Fibroblast of skin of back (primary cell): ENCODE measurements at regions not wholly inside any gene's neighbourhood (a gene's known extent, or its start where the extent isn't known, plus 50 kb on each side); places are given as distances from the start of the nearest gene placed in this dataset.

ENCODE experiments used
- DNase-seq: peaks from one replicate; pipeline ENCODE4 v3.0.0-alpha.2; 2013

DNA sequence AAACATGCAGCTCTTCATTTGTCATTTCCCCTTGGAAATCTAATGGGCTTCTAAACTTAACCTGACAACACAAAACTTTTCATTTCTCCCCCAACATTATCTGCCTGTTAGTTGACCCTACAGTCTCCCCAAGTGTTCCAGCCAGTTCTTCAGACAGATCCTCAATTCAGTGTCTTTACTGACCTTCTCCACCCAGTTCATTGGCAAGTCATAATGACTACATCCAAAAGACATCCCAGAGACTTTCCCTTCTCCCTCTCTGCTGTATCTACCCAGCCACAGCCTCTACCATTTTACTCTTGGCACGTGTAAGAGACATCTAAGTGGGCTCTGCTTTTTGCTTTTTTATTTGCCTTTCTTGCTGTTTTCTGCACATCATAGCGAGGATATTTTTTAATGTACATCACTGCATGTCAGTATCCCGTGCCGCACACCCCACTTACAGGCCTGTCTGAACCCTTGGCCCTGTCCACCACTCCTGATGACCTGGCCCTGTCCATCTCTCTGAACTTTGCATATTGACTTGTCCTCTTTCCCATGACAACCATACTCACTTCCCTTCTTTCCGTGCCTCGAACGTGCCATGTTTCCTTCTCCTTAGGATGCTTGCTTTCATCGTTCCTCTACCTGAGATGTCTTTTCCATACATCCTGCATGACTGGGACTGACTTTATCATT is 391.9 kb downstream of the IRS2 start:
- no peak for DNase-seq

DNA sequence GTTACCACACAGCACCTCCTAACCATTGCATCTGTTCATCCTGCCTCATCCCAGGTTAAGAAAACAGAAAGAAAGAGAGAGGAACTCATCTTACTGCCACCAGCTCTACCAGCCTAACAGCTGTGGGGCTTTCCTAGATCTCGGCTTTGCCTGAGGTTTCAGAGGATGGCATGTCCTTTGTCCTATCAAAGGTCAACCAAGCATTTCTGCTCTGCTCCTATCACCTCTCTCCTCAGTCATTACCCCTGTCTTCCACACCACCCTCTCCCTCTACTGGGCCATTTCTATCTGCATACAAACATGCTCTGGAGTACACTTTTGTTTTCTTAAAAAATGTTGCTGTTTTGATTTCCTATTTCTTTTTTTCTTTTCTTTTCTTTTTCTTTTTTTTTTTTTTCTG is 393.3 kb downstream of the IRS2 start:
- no peak for DNase-seq

DNA sequence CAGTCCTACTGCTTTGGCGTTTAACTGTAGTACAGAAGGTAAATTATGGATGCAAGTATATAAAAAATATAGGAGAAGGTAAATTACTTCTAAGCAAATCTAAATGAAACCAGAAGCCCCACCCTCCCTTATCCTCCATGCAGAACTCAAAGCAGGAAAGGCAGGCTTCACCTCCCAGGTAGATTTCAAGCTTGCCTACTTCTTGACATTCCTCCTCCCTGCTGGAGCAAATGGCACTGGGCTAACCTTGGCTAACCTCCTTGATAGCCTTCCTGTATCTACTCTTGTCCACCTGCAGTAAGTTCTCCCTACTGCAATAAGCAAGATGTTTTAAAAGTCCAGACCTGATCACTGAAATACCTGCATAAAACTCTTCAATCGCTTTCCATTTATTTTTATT is 396.0 kb downstream of the IRS2 start:
- DNase-seq, result no peak

DNA sequence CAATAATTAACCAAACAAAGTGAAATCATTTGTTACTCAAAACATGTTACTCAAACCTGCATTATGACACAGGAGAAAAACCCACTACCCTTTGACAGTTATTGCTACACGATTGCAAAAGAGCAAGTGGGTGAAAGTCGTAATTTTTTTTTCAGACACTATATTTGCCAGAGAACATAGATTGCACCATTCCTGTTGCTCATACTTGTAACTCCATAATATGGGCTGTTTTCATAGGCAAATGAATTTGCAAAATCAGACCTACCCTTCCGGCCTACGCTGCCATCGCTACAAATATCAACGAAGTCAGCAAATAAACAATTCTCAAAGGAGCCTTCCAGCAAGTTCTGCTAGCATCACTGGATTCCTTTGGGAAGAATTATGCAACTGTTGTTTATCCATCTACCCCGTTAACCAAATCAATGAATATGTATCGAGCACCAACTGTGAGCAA is 396.5 kb downstream of the IRS2 start:
- DNase-seq, result no peak

DNA sequence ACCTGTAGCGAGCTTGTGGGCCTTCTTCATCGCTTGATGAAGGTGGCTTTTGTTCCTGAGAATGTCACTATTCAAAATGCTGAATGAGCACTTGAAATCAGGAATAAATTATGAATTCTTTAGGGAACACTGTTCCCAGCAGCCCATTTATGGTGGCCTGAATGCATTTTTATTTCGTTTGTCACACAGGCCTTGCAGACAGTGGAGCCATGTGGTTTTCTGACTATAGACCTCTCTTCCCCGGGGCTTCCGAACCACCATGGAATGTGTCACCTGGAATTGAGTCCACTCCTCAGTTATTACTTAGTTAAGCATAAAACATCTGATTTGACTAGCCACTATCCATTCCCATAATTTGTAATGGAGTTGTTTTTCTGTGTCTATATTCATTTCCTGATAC is 396.9 kb downstream of the IRS2 start:
- peak; percentile 79 for DNase-seq

DNA sequence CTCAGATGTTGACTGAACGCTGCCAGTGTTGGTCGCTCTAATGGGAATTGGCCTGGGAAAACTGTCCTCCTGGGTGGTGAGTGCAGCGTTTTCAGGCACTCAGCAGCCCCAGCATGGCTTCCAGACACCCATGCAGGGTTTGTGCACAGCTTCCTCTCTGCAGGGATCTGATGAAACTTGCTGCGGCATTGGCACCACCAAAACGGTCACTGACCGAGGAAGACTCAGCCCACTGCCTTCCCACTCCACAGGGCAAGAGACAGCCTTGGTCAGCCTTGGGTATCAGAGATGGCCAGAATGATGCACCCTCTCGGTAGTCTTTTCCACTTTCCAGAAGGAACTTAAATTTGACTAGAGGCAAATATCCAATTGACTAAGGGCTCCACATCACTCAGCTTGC is 398.9 kb downstream of the IRS2 start:
- DNase-seq, result no peak

DNA sequence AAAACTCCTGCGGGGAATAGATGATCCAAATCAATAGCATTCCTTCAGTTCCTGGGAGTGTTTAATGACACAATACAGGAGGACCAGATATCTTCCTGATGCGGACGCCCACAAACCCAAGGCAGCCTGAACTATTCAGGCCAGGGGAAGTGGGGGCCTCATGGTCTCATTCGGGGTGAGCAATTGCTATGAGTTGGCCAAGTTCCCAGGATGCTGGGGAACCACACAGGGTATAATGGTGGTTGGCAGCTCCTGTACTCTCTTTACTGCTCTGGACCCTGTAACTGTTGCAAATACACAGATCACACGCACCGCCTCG is 401.2 kb downstream of the IRS2 start:
- DNase-seq, result peak; percentile 48

DNA sequence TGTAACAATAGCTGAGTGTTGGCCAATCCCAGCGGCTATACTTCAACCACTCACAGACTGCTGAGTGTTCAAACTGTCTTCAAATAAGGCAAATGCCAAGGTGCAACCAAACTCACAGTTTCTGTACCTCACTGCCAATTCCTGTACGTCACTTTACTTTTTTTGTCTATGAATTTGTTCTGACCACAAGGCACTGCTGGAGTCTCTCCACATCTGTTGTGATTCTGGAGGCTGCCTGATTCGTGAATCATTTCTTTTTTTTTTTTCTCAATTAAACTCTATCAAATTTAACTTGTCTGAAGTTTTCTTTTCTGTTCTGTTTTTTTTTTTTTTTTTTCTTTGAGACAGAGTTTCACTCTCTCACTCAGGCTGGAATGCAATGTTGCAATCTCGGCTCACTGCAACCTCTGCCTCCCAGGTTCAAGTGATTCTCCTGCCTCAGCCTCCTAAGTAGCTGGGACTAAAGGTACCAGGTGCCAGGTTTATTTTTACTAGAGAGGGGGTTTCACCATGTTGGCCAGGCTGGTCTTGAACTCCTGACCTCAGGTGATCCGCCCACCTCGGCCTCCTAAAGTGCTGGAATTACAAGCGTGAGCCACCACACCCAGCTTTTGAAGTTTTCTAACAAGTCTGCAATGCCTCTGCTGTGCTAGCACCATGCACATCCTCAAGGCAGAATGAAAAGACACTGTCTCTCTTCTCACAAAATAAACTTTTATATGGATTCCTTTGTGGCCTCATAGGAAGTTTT is 401.7 kb downstream of the IRS2 start:
- peak; percentile 93 for DNase-seq

DNA sequence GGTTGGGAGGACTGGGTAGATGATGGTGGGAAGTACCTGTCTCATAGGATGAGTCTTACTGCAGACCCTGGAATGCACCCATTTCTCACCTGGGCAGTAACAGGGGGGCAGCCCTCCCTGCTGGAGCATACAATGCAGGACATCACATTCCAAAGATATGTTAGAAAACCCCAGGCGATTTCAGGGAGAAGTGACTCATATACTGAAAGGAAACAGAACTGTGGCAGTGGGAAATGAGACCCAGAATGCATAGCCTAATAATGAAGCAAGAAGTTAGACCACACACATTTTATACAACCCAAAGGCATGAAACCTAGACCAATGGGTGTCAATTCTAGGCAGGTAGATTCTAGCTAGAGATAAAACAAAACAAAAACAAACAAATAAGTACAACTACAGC is 402.7 kb downstream of the IRS2 start:
- peak; percentile 89 for DNase-seq

DNA sequence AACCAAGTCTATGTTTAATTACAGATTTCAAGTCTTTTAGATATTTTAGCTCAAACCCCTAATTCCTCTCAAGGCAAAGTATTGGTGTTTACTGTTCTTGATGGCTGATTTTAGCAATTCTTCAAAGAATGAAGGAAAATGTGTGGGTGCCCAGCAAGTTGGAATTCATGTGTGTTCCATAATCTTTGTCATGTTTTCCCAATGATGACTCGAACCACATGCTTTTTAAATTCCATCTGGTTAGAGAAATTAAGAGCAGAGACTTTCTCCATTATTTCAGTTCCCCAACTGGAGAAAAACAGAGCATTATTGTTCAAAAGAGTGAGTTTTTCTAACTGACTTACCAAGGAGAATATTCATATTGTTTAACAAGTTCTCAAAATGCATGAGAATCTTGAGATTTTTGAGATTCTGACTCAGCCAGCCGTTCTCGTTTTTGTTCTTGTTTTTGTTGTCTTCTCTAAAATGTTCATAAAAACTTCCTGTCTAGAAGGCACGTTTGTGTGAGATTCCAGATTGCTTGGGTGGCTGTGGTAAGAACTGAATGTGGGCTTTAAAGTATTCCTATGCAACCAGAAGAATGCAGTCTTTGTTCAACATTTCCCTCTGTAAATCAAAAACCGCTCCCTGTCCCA is 404.7 kb downstream of the IRS2 start:
- peak; percentile 89 for DNase-seq

DNA sequence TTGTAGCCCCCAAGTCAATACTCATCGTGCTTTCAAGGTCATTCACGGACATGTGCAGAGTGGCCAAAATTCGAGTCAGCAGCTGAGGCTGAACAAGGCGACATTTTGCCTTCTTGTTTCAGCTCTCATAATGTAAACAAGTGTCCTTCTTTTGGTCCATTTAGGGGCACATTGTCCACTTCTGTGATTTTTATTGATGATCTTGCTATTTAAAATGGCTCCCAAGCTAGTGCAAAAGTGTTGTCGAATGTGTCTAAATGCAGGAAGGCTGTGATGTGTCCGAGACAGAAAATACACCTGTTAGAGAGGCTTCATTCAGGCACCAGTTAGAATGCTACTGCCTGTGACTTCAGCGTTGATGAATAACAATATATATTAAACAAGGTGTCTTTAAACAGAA is 405.9 kb downstream of the IRS2 start:
- no peak for DNase-seq

DNA sequence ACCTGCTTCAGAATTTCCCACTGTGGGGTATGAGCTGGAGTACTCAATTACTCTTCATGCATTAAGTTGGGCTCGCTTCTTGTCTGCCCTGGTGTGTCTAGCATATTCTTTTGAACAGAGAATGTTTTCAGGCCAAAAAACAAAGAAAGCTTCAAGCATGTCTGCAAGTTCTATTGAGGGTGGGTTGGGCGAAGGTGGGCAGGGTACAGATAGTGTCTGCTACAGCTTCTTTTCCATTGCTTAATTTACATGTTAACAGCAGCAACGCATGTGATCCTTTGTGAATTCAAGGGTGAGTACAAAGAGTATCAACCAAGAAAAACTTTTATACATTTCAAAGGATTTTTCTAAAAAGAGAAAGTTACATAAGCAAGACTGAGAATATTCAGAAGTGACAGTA is 406.5 kb downstream of the IRS2 start:
- DNase-seq, result no peak

DNA sequence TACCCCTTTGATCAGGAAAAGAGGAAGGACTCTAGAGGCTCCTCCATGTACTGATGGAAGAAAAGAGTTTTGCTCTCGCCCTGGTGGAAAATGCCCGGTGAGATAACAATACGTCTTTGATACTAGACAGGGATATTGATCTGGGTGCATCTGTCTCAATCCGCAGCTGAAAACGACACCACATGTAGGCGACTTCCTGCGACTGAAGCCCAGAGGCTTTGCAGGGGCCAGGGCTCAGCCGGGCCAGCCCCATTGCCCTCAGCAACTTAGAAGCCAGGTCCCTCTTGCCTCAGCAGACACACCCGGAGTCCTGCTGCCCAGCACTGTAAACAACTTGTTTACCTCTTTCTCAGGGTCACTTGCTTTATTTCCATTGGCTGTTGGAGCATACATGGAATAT is 409.4 kb downstream of the IRS2 start:
- no peak for DNase-seq

DNA sequence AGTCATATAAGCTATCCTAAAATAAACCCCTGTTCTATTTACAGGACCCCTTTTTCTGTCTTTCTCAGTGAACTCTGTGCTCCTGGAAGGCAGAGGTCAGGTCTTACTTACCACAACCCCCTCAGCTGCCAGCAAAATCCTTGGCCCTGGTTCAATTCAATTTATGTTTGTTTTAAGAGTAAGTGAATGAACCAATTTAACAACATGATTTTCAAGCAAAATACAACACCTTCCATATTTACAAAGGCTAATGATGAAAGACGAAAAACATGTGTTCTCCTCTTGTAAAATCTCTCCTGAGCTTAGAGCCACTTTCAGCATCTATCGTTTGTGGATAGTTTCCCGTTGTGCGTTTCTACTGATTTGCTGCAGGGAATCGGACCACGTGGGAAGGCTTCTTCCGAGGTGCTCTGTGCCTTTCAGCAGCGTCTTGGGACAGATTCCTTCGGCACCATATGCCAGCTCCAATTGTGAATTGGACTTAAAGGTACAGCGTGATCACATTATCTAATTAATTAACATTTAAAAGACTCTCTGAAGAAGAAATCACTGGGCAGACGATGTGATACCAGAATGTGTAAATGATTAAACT is 411.7 kb downstream of the IRS2 start:
- no peak for DNase-seq

DNA sequence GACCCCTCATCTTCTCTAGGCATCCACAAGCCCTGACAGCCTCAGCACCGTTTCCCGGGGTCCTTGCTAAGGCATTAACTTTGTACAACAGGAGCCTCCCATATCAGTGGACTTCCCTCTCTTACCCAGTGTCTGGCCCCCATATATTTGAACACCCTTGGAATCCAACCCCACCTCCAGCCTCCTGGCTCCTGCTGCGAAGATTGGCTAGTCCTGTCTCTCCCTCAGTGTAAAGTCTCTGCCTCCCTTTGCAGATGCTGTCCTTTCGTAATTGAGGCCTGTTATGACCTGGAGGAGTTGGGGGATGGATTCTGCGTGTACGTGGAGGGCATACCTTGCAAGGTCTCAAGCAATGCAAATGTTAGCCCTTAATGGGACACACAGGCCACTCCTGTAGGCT is 413.7 kb downstream of the IRS2 start:
- no peak for DNase-seq

DNA sequence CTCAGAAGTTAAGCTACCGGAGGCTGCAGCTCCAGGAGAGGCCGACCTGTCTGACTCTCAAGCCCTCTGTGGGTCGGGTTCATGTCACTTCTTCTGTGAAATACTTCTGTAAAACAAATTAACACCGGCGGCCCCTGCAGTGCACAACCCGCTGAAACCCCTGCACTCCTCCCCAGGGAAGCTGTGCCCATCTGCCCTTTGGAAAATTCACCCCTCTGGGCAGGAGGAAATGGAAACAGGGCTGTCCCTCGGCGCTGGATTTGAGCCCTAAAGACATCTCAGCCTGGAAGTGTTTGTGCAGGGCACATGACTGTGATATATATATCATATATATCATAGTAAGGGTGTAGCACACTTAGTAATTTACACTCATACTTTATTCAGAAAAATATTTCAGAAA is 415.3 kb downstream of the IRS2 start:
- DNase-seq, result no peak

DNA sequence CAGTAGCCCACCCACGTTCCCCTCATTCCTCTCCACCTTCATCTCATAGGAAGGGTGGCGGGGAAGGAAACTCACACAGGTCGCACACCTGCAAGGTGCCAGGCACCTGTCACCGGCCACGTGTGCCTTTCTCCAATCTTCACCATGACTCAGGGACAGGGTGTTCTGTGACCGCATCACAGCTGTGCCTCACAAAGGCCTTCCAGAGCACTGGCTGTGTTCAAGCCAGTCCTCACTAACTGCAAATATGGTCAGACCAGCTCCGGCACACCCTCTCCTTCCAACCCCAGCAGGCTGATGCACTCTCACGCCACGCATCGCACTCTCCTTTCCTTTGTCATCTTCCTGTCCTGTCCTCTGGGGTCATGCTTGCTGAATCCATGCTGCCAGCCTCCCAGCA is 415.9 kb downstream of the IRS2 start:
- DNase-seq, result no peak

DNA sequence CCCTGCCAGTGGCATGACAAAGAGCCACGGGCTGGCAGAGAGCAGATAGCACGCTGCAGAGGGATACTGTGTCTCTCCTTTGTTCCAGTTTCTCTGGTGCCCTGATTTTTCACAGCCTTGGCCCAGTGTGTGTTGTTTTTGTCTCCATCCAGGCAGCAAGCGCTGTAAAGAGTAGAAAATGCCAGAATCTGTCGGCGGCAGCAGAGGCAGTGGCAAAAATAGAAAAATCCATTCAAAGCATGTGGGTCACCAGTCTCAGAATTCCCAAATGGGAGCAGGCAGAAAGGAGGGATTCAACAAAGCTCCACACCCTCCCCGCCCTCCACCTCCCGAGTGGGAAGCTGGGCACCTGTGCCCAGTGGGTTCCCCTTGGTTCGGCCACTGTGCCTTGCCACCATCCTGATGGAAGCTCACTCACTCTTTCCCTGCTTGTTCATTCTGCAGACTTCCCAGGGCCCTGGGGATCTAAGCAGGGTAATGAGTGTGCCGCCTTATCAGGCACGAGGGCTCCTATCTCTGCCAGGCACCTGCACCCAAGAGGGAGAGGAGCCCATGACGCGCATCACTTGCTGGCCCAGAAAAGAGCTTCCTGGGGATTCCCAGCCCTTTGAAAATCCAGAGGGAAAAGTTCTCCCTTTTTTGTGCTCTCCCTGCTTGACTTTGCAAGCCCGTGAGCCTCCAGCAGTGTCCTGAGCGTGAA is 416.9 kb downstream of the IRS2 start:
- DNase-seq, result no peak

DNA sequence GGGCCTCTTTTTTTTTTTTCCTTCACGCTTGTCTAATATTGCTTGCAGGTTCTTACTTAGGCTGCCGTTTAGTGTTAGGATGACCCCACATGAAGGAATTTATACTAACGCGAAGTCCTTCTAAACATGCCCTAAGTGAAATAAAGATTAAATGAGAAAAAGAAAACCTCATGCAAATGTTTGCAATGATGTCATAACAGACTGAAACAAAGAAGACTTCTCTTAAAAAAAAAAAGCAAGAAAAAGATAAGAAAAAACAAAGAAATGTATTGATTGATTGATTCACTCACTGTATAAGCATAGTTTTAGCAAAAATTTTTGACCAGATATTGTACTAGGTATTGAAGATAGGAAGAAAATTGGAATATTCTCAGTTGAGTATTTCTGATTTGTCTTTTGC is 418.2 kb downstream of the IRS2 start:
- DNase-seq, result no peak

DNA sequence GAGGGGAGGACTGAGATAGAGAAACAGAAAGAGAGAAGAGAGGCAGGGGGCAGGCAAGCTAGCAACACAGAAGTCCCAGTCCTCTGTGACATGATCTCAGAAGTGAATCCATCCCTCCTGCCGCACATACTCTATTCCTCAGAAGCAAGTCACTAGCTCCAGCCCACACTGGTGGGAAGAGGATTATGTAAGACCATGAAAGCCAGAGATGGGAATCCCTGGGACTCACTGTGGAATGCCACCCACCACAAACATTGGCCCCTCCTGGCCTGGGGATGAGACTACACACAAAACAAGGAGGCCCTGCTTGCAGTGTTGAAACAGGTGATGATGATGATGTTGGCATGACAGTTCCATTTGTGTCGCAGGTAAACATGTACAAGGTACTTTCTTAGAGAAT is 419.9 kb downstream of the IRS2 start:
- DNase-seq, result no peak

DNA sequence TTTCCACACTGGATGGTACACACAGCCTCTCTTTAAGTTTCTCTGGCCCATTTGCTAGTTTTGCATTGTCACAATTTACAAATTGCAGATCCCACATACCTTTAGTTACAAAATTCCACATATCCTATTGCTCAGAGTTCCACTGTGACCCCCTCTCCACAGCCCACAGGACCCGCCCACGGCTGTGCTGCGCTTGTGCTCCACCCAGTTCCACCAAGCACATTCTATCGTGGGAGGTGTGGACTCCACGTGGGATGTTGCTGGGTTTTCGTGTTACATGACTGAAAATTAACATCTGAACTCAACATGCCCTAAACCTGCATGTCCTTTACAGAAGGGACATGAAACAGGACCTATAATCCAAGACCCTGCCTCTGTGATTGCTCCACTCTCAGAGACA is 423.0 kb downstream of the IRS2 start:
- DNase-seq, result no peak

DNA sequence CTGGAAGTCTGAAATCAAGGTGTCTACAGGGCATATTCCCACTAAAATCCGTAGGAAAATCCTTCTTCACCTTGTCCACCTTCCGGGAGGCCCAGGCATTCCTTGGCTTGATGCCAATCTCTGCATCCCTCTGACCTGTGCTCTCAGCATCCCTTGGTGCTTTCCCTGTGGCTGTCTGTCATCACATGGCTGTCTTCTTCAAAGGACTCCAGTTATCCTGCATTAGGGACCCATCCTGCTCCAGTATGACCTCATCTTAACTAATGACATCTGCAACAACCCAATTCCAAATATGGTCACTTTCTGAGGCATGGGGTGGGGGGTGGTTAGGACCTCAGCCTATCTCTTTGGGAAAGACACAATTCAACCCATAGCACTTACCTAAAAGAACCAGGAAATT is 423.8 kb downstream of the IRS2 start:
- DNase-seq, result no peak
